NCI-H128 (cell line): ENCODE measurements at regions not wholly inside any gene's neighbourhood (a gene's known extent, or its start where the extent isn't known, plus 50 kb on each side); places are given as distances from the start of the nearest gene placed in this dataset.
"Not testable (repeated sequence)": the region's sequence is repeated elsewhere in the genome, so short reads cannot be mapped to it uniquely, and the experiment has no call there.

ENCODE experiments used
- DNase-seq: peaks from one replicate; lab custom pipeline; 2025; ENCODE audit not compliant: unreplicated experiment; lab: John Stamatoyannopoulos, UW

DNA sequence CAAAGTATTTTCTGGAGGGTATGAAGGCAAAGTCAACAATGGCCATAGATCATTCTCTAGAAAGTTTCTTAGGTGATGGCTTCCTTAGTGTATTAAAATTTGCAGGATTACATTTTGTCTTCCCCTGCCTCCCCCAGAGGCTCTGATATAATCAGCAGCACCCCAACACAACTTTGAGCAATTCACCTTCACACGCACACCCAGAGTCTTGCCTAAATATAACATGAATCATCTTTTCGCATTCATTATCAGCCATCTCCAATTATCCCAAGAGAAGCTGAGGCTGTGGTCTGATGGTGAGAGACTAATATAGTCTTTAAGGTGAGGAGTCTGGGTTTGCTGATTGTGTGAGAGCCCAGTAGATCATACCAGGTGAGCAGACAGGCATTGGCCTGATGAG, 343.0 kb downstream of the RRAGC start:
- no peak for DNase-seq

DNA sequence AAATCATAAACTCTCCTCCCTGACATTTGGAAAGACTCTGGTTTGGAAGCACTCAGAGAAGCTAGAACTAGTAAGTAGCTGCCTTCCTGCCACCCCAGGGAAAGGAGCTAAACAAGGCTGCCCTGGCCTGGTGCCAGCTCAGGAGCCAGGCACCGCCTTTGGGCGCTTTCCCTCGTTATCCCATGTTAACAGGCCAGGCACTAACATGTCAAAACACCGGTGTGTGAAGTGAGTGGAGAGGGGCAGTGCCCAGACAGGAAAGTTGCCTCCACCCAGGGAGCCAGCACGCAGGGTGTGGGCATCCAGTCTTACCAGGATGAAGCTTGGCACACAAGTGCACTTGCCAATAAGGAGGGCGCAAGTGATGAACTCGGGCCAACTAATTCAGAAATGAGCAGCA, 346.8 kb downstream of the RRAGC start:
- DNase-seq = no peak

DNA sequence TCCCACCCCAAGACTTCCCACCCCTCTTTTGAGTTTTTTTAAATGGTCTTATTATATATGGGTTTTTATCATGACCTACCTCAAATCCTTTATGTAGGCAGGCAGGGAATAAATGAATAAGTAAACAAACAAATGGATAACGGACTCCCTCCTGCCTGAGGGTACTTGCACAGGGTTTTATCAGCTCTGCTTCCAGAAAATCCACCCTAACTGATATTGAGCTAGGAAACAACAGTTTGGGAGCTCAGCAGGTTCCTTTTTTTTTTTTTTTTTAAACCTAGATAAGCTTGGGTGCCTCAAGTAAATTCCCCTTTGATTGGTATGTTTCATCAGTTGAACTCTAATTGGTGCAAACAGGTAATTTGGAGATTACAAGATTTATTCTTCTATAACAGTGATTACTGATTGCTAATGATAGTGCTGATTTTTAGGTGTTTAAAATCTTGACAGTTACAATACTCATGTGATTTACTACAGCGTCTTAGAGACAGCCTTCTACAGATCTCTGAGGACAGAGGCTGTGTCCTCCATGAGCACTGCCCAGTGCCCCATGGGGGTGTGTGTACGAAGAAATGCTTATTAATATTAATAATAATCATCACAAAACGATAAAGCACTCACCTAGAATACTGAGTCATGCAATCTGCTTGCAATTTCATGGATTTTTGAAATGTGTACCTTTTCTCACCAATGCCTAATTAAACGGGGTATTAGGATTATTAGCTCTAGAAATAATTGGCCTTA, 347.4 kb downstream of the RRAGC start:
- no peak for DNase-seq

DNA sequence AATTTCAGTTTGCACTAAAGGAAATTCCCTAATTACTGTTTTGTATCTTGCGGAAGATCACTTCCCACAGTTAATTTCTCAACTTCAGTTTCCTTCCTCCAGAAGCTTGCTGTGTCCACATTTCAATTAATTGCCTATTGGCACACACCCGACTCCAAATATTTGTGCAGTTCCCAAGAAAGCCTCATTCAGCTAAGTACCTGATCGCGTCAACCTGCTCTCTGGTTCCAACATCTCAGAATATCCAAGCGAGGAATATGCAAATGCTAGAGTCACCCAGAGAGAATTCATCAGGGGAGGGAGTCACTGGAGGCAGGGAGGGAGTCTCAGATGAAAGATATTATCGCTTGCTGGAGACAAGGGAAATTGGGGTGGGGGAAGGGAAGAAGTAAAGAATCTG, 351.3 kb downstream of the RRAGC start:
- DNase-seq = no peak

DNA sequence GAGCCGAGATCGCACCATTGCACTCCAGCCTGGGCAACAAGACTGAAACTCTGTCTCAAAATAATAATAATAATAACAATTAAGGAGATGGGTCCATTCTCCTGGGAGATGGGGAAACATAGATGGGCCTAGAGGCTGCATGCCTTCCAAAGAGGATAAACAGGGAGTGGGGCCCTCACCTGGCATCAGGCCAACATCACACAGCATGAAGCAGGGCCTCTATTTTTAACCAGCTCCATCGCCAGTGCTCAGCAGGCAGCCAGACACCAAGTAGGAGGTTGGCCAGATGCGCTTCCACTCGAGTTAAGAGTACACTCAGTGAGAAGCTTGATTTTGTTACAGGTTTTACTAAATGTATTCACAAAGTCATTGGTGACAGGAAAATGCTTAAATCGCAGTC, 352.0 kb downstream of the RRAGC start:
- no peak for DNase-seq

DNA sequence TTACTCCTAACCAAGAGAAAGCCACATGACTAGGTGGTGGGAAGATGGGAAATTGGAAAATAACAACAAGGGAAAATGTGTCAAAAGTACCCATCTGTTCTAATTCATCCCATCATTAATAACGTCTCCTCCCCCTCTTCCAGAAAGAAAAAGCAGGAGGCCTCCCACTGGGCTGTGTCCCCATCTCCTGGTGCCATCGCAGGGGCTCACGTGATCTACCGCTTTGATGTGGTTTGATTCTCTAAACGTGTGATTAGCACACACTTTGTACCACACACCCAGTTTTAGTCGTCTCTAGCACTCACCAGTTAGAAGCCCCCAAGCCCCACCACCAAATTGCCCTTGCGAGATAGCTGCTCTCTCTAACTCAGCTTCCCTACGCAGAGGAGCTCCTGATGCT, 353.6 kb downstream of the RRAGC start:
- no peak for DNase-seq

DNA sequence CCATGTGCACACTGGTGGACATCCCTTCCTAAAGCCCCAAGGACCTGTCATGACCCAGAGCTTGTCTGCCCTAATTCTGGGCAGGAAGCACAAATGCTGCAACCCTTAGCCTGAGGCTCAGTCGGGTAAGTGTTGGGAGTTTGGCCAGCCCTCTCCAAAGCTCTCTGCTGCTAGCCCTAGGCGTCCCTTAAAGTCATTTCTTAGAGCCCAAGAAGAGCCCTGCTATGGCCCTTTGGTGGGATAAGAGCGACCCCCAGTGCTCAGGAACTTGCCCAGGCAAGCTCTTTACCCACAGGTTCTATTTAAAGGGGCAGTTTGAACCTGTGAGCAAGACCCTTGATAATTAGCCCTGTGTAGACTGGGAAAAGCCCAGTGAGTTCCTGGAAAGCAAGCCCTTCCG, 356.8 kb downstream of the RRAGC start:
- no peak for DNase-seq

DNA sequence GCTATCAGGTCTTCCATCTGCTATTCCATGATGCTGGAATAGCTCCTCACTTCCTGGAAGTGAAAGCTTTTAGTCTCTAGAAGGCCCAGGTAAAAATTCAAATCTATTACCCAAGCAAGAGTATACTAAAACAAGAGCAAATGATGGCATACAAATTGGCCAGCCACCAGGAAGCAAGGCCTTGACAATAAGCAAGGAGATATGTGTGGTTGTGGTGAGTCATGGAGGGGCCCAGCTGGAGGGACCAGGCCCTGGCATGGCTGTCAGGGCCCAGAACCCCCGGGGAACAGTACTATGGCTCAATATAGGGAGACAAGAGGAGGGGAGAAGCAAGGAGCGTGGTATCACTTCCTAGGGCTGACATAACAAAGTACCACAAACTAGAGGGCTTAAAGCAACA, 358.7 kb downstream of the RRAGC start:
- no peak for DNase-seq

DNA sequence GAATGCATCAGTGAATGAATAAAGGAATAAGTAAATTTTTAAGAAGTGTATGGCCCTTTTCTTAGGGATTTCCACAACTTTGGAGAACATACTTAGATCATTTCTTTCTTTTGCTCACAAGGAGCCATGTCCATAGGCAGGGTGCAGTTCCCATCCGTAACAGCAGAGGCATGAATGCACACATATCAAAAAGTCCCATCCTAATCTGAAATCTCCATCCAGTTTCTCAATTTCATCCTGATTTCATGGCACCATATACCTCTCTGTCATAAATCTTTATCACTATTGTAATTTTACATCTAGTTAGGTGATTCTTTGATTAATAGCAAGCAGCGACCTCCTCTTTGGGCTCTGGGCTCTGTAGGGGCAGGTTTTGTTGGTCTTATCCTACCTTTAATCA, 359.2 kb downstream of the RRAGC start:
- no peak for DNase-seq

DNA sequence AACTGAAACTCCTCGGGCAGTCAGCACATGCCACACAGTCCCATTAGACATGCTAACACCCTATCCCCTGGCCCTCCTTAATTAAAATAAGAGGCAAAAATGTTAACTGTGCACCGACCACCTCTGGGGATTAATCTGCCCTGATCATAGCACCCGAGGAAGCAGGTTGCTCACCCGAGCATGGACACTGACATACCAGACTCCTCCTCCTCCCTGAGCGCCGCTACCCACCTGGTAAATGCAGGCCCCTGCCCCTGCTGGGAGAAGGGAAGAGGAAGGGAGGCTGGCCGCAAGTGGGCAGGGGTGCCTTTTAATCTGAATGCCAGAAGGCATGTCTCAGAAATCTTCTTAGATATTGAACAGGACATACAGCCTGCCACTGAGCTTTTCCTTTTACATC, 360.9 kb downstream of the RRAGC start:
- no peak for DNase-seq

DNA sequence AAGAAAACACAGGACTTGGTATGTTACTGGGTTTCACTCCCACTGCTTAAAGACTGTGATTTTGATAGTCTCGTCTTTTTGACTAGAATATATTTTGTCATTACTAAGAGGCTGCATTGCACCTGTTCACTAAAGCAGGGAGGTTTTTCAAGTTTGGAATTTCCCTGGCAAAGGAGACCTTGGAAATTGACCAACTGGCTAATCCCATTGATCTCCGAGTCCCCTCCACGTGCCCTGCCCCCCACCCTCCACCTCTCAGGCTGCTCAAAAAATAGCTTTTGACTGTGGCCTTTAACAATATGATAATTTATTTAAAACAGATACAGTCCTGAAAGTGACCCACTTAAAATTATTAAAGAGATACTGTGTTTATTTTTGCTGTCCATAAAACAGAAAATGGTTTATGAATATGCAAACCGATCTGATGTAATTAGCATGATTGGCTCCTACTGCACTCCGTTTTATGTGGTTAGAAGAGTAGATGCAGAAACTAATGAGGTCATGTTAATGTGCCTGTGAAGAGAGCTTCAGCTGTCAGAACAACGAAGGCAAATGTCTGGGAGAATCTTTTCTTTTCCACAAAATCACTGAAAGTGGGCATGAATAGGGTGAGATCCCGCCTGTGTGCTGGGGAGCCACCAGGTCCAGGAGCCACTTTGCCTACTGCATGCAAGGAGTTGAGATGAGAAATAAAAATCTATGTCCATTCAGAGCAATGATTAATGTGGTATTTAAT, 361.5 kb downstream of the RRAGC start:
- DNase-seq = no peak

DNA sequence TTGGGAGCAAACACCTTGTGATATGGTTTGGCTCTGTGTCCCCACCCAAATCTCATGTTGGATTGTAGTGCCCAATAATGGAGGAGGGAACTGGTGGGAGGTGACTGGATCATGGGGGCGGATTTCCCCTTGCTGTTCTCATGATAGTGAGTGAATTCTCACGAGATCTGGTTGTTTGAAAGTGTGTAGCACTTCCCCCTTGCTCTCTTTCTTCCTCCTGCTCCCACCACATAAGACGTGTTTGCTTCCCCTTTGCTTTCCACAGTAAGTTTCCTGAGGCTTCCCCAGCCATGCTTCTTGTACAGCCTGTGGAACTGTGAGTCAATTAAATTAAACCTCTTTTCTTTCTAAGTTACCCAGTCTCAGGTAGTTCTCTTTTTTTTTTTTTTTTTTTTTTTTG, 366.3 kb downstream of the RRAGC start:
- not testable (repeated sequence) for DNase-seq

DNA sequence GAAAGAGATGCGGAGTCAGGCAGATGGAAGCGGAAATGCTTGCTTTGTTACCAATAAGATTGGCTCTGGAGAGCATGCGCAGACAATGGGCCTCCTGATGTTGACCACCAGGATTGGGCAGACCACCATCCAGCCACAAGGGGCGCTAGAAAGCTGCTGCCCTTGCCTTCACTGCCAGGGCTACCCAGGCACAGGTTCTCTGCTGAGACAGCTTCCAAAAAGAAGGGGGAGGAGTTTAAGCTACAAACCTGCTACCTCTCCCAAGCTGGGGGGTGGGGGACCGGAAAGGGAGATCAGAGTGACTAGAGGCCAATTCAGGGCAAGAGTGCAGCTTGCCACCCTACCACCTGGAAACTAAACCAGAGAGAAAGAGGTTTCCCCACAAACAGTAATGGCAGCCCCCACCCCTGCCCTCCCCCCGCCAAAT, 369.7 kb downstream of the RRAGC start:
- no peak for DNase-seq

DNA sequence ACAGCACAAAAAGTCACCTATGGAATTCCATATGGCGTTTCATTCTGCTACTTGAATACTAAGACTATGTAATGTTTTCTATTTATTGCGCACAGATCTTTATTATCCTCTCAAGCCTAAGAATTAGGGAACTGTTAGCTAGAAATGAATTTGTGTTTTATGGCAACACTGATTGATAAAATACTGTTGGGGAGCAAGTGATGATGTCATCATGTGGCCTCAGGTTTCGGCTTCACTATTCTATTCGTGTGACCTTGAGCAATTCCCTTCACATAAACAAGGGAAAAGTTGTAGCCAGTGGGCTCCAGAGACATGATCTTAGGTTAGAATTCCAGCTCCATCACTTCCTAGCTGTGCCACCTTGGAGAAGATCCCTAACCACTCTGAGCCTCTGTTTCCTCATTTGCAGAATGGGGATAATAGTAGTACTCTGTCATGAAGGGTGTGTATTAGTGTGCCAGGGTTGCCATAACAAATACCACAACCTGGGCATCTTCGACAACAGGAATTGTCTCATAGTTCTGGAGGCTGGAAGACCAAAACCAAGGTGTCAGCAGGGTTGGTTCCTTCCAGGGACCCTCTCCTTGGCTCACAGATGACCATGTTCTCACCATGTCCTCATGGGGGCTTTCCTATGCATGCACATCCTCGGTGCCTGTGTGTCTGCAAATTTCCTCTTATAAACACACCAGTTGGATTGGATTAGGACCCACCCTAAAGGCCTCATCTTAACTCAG, 371.2 kb downstream of the RRAGC start:
- DNase-seq = no peak

DNA sequence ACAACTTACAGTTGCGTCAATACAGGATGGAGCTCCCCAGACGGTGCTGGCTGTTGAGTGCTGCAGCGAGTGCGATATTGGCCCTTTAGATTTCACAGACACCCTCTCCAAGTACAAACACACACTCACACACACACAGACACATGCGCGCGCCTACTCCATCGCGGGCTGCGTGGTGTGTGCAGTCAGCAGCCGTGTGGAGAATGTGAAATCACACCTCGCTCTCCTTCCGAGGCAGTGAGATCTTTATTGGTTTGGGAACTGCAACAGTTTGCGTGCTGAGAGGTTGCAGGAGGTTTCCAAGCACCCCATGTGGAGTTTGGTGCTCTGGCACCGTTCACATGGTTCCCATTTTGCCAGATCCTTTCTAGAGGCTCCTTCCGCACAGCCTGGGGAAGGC, 372.2 kb downstream of the RRAGC start:
- DNase-seq = no peak

DNA sequence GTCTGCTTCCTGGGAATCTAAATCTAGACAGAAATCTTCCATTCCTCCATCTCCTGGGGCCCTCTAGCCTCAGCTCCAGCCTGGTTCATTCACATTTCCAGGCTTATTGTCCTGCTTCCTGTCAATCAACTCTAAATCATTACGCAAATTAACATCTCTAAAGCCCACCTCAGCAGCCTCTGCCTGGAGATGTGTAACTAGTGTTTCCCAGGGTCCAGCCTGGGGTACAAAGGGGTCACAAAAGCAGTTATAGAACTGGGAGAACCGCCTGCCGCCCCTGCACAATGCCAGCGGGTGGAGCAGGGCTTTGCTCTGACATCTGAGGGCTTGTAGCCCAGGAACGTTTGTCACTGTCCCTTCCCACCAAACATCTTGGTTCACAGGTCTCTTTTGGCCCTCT, 373.5 kb downstream of the RRAGC start:
- DNase-seq = no peak

DNA sequence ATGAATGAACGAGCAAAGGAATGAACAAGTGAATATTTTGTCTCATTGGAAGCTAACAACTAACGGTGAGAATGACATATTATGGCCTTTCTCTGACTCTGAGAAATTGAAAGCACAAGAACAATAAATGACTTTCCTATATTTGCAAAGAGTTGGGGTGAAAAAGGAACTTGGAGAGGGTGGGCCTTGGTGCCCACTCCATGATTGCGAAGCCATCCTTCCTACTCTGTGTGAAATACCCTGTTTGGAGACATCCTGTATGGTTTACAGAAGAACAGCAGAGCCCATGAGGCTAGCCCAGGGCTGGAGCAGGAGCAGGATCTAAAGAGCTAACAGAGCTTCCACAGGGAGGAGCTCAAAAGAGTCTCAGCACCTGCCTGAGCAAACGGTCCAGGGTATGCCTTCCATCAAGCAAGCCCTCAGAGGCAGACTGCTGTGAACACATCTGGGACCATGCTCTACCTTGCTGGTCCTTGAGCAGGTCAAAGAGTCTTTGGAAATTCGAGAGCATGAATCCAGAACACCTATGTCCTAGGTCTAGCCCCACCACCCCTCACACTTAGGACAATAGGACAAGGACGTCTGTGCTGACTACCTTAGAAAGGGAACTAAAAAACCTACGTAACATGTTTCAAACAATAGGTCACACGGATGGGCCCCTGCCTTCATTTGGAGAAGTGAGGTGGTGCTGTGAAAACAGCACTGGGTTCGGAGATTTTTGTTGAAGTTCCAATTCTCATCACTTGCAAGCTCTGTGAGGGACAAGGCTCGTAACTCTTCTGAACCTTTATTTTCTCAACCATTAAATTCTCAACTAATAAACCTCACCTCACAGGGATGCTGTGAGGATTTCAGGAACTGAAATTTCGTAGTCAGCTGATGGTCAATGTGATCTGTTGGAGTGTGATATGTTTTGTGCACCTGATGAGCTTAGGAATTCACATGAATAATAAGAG, 377.4 kb downstream of the RRAGC start:
- DNase-seq = no peak

DNA sequence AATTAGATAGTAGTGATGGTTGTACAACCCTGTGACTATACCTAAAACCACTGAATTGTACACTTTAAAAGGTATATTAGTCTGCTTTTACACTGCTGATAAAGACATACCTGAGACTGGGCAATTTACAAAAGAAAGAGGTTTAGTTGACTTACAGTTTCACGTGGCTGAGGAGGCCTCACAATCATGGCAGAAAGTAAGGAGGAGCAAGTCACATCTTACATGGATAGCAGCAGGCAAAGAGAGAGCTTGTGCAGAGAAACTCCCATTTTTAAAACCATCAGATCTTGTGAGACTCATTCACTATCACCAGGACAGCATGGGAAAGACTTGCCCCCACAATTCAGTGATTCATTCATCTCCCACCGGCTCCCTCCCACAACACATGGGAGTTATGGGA, 379.9 kb downstream of the RRAGC start:
- DNase-seq = not testable (repeated sequence)

DNA sequence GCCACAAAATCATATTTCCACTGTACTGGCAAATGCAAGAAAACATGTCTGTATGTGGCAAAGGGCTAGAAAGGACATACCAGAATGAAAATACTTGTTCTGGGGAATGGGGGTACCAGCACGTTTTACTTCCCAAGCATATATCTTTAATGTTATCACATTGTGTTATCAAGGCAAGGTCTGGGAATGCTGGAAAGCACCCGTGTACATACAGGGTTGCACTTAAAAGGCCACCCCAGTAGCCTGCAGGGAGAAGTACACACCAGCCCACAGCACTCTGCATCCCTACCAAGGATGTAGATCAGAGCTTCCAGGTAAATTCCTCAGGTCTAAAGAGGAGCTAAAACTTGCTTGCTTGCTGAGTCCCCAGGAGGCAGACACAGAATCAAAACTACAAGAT, 381.8 kb downstream of the RRAGC start:
- DNase-seq = no peak

DNA sequence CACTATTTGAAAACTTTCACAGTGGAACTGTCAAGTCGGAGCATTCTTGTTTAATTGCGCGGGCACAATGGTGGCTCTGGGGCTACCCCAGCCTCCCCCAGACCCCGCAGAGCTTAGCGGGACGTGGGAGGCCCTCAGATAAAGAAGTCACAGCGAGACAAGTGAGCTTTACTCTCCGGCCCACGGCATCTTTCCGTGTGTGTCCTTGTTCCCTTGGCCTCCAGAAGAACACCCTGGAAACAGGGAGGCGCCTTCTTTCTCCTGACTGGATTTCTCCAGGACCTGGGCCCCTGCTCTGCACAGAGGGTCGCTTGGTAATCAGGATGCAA, 382.8 kb downstream of the RRAGC start:
- DNase-seq = no peak
